Kasumi-1 (cell line): ENCODE measurements at regions not wholly inside any gene's neighbourhood (a gene's known extent, or its start where the extent isn't known, plus 50 kb on each side); places are given as distances from the start of the nearest gene placed in this dataset.

Source experiments
- DNase-seq, 2 experiments: peaks; one replicate each; lab custom pipeline; 2025; lab: John Stamatoyannopoulos, UW

GRCh38 chr14:41404126-41404525 is 202.6 kb upstream of the LRFN5 start:
- no peak for DNase-seq

DNA sequence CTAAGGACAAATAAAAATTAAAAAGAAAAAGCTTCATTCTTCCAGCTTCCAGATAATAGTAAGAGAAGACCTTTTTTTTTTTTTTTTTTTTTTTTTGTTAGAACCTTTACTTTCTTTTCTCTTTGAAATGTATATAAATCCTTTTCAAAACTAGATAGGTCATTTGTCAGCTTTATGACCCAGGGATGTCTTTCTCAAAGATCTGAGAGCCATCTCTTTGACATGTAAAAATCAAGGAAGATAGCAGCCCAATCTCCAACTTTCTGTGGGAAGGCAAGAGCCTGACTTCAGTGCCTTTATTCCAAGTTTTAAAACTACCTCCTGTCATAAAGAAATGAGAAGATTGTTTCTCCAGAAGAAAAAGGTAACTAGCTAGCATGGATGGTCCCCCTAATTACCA is 203.3 kb upstream of the LRFN5 start:
- no peak for DNase-seq

GRCh38 chr14:41397926-41398325 is 208.8 kb upstream of the LRFN5 start:
- no peak for DNase-seq

DNA sequence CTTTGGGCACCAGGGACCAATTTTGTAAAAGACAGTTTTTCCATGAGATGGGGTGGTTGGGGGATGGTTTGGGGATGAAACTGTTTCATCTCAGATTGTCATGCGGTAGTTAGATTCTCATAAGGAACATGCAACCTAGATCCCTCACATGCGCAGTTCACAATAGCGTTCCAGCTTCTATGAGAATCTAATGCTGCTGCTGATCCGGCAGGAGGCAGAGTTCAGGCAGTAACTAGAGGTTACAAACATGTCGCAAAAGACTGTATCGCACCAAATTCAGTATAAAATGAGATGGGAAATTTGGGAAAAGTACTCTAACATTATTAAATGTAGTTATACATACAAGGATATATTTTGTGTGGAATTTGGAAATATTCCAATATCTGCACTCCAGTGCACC is 213.2 kb upstream of the LRFN5 start:
- DNase-seq = no peak

- no peak for DNase-seq
Measured at GRCh38 chr14:41392226-41392625, 214.4 kb upstream of the LRFN5 start.

GRCh38 chr14:41389355-41389754 is 217.3 kb upstream of the LRFN5 start:
- no peak for DNase-seq

- DNase-seq = no peak
Measured at GRCh38 chr14:41385797-41386196, 220.9 kb upstream of the LRFN5 start.

- no peak for DNase-seq
Measured at GRCh38 chr14:41380017-41380416, 226.7 kb upstream of the LRFN5 start.

GRCh38 chr14:41378526-41378925 is 228.2 kb upstream of the LRFN5 start:
- DNase-seq = no peak

DNA sequence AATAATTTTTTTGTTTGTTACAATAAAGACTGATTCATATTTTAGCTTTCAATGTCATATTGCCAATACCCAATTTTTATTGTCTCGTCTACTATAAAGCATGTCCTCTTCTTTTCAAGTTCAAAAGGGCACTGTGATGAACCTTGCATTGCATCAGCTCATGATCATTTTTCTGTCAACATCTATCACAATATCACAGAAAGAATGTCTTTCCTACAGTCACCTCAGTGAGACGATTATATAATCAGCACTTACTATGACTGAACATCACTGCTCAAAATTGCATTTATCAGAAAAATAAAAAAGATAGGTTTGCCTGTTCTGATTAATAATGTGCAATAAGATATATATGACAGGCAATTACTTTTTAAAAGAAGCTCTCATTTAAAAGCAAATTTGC is 228.7 kb upstream of the LRFN5 start:
- no peak for DNase-seq

- no peak for DNase-seq
Measured at GRCh38 chr14:41374092-41374491, 232.6 kb upstream of the LRFN5 start.

DNA sequence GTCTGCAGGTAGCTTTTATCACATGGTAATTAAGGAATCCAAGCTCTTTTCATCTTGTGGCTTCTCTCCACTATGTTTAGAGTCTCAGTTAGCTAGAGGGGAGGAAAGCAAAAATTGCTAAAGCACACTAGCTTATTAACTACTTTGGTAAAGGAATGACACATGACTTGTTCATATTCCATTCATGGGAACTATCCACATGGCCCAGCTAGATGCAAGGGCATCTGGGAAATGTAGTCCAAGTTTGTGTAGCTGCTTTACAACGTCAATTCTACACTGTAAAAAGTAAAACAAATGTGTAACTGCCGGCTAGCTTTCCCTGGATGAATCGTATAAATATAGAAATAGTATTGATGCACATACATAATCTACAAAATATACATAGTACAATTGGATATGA is 244.5 kb upstream of the LRFN5 start:
- no peak for DNase-seq

DNA sequence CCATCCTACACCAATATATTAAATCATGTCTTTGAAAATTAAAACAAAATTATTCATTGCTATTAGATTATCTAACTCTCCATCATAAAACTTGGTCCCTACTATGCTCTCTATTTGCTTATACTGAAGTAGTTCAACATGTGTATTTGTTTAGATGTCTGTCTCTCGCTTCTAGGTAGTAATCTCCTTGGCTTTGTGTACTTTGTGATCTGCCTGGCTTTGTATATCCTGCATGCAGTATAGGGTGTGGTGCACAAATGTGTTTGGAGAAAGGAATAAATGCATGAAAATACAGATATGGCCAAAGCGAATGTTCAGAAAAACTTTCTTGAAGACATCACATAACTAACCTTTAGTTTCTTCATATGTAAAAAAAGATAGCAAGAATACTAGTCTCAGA is 246.6 kb upstream of the LRFN5 start:
- DNase-seq = no peak

DNA sequence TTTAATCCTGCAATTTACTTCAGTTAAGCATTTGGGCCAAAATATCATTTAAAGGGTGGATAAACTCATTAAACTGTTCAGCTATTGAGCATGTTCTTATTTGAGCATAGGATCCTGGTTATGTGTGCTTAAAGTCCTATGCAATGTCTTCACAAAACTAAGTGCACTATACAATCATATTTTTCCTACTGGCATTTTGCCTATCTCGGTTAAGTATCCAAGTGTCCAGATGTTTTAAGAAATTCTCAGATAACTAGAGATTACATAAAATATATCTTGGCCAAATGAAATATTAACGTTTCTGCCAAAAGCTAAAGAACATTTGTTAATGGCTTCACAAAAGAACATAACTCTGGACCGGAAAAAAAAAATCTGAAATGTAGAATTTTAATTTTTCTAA is 250.8 kb upstream of the LRFN5 start:
- DNase-seq = no peak

- DNase-seq = no peak
Measured at GRCh38 chr14:41350476-41350875, 256.2 kb upstream of the LRFN5 start.

- no peak for DNase-seq
Measured at GRCh38 chr14:41349289-41349910, 257.3 kb upstream of the LRFN5 start.

DNA sequence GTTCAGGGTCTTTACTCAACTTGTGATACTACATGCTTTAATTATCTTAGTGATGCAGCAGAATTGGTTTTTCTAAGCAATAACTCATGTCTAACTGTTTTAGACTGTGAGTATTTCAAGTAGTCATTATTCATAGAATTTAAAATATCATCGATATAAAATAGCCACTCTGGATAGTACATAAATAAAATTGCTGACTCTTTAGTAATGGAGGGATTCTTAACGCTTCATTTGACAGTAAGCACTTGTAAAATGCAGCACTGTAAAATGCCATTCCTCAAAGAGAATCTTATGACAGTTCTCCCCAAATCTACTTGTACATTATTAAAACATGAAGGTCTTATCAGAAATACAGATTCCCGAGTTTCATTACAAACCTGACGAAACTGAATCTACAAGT is 262.8 kb upstream of the LRFN5 start:
- no peak for DNase-seq

- DNase-seq = no peak
Measured at GRCh38 chr14:41313196-41313595, 293.5 kb upstream of the LRFN5 start.

- no peak for DNase-seq
Measured at GRCh38 chr14:41303506-41303905, 303.2 kb upstream of the LRFN5 start.

- no peak for DNase-seq
Measured at GRCh38 chr14:41302776-41303175, 303.9 kb upstream of the LRFN5 start.

DNA sequence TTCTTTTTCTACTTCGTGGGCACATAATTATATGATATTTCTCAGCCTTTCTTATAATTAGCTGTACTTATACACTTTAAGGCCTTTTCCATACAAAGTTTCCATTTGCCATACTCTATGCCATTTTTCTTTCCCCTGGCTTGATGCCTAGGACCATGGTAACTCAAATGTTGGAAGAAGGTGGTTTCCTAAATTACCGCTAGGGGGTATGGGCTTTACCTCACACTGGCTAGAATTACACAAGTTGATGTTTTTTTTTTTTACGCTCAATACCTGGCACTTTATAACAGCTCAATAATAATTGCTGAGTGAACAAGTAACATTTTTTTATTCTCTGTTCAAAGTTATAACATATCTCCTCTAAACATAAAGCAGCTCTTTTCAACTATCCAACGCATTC is 306.8 kb upstream of the LRFN5 start:
- no peak for DNase-seq

GRCh38 chr14:41298328-41298690 is 308.4 kb upstream of the LRFN5 start:
- DNase-seq = no peak

- DNase-seq = no peak
Measured at GRCh38 chr14:41297576-41298327, 308.9 kb upstream of the LRFN5 start.

DNA sequence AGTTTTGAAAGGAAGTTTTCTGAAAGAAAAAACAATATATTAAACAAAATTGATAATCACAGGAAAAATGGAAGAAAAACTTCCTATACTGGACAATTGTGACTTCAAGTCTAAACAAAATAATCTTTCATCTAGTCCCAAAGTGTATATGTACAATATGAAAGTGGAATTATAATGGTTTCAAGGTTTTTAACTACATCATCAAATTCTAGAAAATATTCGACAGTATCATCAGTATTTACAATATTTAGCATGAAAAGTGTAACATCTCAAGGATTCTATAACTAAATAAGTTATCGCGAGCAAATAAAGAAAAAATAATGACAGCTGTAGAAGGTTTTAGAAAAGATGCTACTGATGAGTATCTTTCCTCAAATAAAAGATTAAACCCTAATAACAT is 310.9 kb upstream of the LRFN5 start:
- DNase-seq = no peak
